Cardiac fibroblast (primary cell): ENCODE measurements at regions not wholly inside any gene's neighbourhood (a gene's known extent, or its start where the extent isn't known, plus 50 kb on each side); places are given as distances from the start of the nearest gene placed in this dataset.

ENCODE experiments used
- DNase-seq, 2 donors: peaks; one replicate each; pipeline versions ENCODE4 v3.0.0 to v3.0.0-alpha.2; 2010; ENCODE audit warnings: low read depth in 2 of 2
- H3K4me3 ChIP-seq, 2 donors: replicated peaks in 1 of 2; 1 replicate in 1 of 2; 2 replicates in 1 of 2; pipeline ENCODE4 v1.5.1; 2011; ENCODE audit warnings: low read depth in 2 of 2, low read length in 2 of 2, mild to moderate bottlenecking in 2 of 2, moderate library complexity in 1 of 2
- TF ChIP-seq, protein P1 (sequence below): IDR thresholded peaks from one replicate; pipeline ENCODE4 v1.5.1; 2011; ENCODE audit warnings: low read depth, mild to moderate bottlenecking, low read length, inconsistent platforms

DNA sequence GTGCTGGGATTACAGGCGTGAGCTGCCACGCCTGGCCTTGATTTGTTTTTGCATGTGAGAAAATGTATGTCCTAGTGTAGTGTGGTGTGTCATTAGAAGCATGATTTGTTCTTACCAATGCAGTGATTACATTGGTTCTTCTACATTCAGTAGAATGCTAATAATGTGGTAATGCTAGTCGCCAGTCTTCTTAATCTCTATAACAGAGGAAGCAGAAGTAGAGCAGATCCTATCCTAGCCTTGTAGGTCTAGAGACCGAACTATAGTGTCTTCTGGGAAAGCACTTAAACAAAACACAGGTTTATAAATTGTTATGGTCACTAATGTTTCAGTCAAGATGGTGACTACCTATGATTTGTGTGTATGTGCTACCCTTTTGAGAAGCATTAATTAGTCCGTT is 197.5 kb upstream of the DMRT1 start:
- no peak overlapping the region for H3K4me3 ChIP-seq
- no peak for DNase-seq
- TF ChIP-seq, protein P1, sequence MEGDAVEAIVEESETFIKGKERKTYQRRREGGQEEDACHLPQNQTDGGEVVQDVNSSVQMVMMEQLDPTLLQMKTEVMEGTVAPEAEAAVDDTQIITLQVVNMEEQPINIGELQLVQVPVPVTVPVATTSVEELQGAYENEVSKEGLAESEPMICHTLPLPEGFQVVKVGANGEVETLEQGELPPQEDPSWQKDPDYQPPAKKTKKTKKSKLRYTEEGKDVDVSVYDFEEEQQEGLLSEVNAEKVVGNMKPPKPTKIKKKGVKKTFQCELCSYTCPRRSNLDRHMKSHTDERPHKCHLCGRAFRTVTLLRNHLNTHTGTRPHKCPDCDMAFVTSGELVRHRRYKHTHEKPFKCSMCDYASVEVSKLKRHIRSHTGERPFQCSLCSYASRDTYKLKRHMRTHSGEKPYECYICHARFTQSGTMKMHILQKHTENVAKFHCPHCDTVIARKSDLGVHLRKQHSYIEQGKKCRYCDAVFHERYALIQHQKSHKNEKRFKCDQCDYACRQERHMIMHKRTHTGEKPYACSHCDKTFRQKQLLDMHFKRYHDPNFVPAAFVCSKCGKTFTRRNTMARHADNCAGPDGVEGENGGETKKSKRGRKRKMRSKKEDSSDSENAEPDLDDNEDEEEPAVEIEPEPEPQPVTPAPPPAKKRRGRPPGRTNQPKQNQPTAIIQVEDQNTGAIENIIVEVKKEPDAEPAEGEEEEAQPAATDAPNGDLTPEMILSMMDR: no peak

DNA sequence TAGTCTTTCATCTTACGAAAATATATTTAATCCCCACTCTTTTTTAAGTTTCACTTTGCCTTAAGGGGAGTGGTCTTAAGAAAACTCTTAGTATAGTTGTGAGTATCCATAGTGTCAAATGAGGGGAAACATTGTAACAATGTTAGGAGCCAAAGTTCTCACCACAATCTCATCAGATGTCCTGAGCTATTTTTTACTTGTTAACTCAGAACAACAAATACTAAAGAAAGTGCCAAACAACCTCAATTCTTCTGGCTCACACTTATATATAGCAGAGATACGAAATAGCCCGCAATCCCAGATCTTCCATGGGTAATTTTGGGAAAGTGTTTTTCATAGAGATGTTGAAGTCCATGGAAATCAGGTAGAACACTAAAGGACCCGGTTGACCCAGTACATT is 194.0 kb upstream of the DMRT1 start:
- DNase-seq: no peak
- TF ChIP-seq, protein P1: no peak
- H3K4me3 ChIP-seq: no peak overlapping the region

DNA sequence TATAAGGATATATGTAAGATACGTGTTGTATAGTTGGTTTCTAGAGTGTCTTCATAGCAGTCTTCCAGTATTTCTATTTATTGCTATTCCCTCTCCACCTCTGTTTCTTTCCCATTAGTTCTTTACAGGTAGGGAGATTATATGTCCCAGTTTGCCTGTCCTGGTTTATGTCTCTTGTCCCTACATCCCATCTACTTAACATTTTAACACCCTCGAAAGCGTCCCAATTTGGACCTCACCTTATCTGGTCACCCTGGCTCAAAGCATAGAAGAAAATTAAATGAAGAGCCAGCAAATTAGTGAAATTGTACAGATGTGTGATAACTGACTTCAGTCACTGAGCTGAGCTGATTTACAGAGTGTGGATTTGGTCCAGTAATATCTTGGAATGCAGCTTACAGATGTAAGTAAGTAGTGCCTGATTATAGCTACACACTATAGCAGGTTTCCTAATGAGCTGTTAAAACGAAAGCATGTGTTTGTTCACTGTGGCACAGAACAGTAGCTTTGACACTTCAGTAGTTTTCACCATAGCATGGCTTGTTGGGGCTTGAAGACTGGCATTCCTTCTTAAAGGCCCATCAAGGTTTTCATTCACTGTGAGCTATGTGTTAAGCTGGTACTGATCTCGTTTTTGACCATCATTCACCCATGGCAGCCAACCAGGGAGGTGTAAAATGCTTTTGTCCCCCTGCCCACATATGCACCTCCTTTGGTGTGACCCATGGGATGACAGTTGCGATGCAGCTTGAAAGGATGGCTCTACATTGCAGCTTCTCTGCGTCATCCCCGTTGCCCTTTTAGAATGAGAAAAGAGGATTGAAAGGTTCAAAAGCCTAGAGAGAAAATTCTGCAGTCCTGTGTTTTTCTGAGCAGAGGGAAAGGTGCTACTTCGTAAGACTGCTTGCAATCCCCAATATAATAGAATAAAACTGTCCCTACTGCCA is 192.1 kb upstream of the DMRT1 start:
- no peak overlapping the region for H3K4me3 ChIP-seq
- no peak for DNase-seq
- TF ChIP-seq, protein P1: no peak

DNA sequence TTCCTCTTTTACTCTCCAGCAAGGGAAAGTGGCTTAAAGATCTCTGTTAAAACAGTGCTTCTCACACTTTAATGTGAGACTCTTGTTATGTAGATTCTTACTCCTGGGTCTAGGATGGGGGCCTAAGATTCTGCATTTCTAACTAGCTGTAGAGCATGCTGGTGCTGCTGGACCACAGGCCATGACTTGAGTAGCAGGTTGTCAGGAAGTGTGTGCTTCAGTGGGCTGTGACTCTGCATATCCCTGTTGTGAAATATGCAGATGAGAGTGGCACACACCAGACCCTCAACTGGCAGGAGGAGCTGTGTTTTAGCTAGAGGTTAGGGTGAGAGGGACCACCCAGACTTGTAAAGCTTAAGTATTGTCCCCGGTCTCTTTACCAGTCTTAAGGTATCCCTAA is 191.1 kb upstream of the DMRT1 start:
- DNase-seq: no peak
- TF ChIP-seq, protein P1: no peak
- H3K4me3 ChIP-seq: no peak overlapping the region

DNA sequence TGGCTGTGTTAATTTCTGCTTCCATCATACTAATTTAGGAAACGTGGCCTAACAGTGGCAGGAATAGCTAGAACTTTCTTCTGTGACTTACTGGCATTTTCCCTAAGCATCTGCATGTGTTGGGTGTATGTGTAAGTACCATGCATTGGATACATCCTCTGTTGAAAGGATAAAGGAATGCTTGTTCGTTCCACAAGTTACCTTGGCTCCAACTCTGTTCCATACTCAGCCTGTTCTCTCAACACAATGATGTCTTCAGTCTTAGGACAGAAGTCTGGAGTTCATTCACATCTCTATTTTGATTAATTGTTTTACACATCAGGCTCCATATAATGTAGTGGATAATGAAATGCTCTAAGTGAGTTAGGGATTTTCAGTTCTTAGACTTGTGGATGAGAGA is 190.1 kb upstream of the DMRT1 start:
- no peak overlapping the region for H3K4me3 ChIP-seq
- DNase-seq: no peak
- TF ChIP-seq, protein P1: no peak

DNA sequence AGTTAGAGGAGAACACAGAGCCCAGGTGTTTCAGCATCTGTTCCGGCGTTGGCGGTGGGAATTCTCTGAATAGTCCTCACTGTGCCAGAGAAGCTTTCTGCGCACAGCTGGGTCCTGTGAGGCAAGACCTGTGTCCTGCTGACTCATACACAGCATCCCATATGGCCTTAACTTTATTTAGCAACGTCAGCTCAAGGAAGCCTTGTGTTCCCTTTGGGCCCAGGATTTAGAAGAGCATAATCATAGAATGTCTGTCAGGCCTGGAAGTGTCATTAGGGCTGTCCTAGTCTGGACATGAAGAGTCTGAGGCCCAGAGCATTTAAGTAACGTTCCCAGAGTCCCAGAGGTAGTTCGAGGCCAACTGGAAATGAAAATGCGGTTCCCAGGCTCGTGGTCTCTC is 188.6 kb upstream of the DMRT1 start:
- no peak overlapping the region for H3K4me3 ChIP-seq
- DNase-seq: peak; percentile 79 to 83
- TF ChIP-seq, protein P1: no peak
